ENCODE measurements at regions not wholly inside any gene's neighbourhood (a gene's known extent, or its start where the extent isn't known, plus 50 kb on each side); places are given as distances from the start of the nearest gene placed in this dataset.
"Not testable (repeated sequence)": the region's sequence is repeated elsewhere in the genome, so short reads cannot be mapped to it uniquely, and the experiment has no call there.

- Histone ChIP-seq H3K27ac (replicated peaks) (no peak overlapping the region), H3K27me3 (ENCODE audit: insufficient read depth, poor library complexity, severe bottlenecking) (no peaks in the 10 kb centered on the region), H3K4me3 (replicated peaks; ENCODE audit: insufficient read depth, low read length) (no peak overlapping the region)
- no peak for DNase-seq (ENCODE audit: low read depth in 1 of 2, low spot score in 1 of 2)
- TF ChIP-seq SPI1 (IDR thresholded peaks at IDR 0.05; ENCODE audit: borderline replicate concordance, low read depth) (no peak), GABPA (IDR thresholded peaks at IDR 0.05; ENCODE audit: low read depth) (no peak), CTCF (IDR thresholded peaks at IDR 0.05; ENCODE audit: insufficient read depth, low read length) (no peak), POLR2AphosphoS5 (IDR thresholded peaks at IDR 0.05; ENCODE audit: low read depth) (no peak)
- TF ChIP-seq, protein P1, sequence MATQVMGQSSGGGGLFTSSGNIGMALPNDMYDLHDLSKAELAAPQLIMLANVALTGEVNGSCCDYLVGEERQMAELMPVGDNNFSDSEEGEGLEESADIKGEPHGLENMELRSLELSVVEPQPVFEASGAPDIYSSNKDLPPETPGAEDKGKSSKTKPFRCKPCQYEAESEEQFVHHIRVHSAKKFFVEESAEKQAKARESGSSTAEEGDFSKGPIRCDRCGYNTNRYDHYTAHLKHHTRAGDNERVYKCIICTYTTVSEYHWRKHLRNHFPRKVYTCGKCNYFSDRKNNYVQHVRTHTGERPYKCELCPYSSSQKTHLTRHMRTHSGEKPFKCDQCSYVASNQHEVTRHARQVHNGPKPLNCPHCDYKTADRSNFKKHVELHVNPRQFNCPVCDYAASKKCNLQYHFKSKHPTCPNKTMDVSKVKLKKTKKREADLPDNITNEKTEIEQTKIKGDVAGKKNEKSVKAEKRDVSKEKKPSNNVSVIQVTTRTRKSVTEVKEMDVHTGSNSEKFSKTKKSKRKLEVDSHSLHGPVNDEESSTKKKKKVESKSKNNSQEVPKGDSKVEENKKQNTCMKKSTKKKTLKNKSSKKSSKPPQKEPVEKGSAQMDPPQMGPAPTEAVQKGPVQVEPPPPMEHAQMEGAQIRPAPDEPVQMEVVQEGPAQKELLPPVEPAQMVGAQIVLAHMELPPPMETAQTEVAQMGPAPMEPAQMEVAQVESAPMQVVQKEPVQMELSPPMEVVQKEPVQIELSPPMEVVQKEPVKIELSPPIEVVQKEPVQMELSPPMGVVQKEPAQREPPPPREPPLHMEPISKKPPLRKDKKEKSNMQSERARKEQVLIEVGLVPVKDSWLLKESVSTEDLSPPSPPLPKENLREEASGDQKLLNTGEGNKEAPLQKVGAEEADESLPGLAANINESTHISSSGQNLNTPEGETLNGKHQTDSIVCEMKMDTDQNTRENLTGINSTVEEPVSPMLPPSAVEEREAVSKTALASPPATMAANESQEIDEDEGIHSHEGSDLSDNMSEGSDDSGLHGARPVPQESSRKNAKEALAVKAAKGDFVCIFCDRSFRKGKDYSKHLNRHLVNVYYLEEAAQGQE (IDR thresholded peaks at IDR 0.05; ENCODE audit: insufficient replicate concordance, low read depth): no peak
Observed at GRCh38 chr2:33909945-33910695, 311.0 kb upstream of the FAM98A start.

DNA sequence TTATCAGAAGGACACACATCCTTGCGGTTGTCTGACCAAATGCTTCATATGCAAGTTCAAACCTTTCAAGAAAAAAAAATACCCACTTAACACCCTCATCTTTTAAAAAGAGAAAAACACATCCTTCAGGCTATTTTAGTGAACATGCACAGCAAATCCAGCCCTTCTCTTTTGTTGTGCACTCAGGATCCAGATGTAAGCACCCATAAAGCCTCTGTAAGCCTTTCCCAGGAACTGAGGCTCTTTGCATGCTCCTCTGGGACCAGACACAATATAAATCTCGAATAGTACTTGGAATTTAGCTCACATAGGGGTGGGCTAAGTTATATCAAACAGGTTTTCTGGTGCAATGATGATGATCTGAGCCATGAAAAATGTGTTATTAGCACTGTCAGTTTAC lies 308.8 kb upstream of the FAM98A start:
- Histone ChIP-seq H3K4me3 (replicated peaks; ENCODE audit: insufficient read depth, low read length) (no peak overlapping the region), H3K27me3 (ENCODE audit: insufficient read depth, poor library complexity, severe bottlenecking) (no peaks in the 10 kb centered on the region), H3K27ac (replicated peaks) (no peak overlapping the region)
- TF ChIP-seq SPI1 (IDR thresholded peaks at IDR 0.05; ENCODE audit: borderline replicate concordance, low read depth): no peak
- no peak for TF ChIP-seq POLR2AphosphoS5 (IDR thresholded peaks at IDR 0.05; ENCODE audit: low read depth)
- TF ChIP-seq GABPA (IDR thresholded peaks at IDR 0.05; ENCODE audit: low read depth): no peak
- no peak for DNase-seq (ENCODE audit: low read depth in 1 of 2, low spot score in 1 of 2)

DNA sequence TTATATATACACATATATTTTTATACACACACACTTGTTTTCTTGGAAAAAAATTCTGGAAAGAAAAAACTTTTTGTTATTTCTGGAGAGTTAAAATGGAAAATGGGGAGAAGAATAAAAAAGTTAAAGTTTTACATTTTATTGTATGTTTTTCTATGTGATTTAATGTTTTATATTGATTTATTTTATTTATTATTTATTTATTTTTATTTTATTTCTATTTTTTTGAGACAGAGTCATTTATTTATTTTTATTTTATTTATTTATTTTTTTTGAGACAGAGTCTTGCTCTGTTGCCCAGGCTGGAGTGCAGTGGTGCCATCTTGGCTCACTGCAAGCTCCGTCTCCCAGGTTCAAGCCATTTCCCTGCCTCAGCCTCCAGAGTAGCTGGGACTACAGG lies 307.0 kb upstream of the FAM98A start:
- not testable (repeated sequence) for H3K4me3 ChIP-seq (replicated peaks; ENCODE audit: insufficient read depth, low read length); H3K27ac ChIP-seq (replicated peaks); DNase-seq (ENCODE audit: low read depth in 1 of 2, low spot score in 1 of 2); H3K27me3 ChIP-seq (ENCODE audit: insufficient read depth, poor library complexity, severe bottlenecking)

DNA sequence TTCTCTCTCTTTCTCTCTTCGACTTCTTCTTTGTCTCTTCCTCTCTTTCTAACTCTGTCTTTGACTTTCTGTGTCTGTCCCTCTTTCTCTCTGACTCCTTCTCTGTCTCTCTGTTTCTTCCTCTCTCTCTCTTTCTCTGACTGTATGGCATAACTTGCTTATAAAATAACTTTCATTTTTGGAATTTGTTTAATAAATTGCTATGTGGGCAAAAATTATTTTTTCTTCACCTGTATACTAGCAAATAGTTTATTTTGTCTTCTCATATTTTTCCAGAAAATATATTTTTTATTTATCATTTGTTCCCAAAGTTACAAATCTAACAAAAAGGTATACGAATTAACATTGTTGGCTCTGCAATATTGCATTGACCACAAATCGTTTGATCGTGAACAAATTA lies 305.7 kb upstream of the FAM98A start:
- H3K27me3 ChIP-seq (ENCODE audit: insufficient read depth, poor library complexity, severe bottlenecking): no peaks in the 10 kb centered on the region
- no peak overlapping the region for H3K4me3 ChIP-seq (replicated peaks; ENCODE audit: insufficient read depth, low read length)
- H3K27ac ChIP-seq (replicated peaks): no peak overlapping the region
- TF ChIP-seq SPI1 (IDR thresholded peaks at IDR 0.05; ENCODE audit: borderline replicate concordance, low read depth): no peak
- TF ChIP-seq, protein P1 (IDR thresholded peaks at IDR 0.05; ENCODE audit: insufficient replicate concordance, low read depth): no peak
- no peak for TF ChIP-seq CTCF (IDR thresholded peaks at IDR 0.05; ENCODE audit: insufficient read depth, low read length)
- no peak for TF ChIP-seq GABPA (IDR thresholded peaks at IDR 0.05; ENCODE audit: low read depth)
- no peak for TF ChIP-seq POLR2AphosphoS5 (IDR thresholded peaks at IDR 0.05; ENCODE audit: low read depth)
- no peak for DNase-seq (ENCODE audit: low read depth in 1 of 2, low spot score in 1 of 2)

DNA sequence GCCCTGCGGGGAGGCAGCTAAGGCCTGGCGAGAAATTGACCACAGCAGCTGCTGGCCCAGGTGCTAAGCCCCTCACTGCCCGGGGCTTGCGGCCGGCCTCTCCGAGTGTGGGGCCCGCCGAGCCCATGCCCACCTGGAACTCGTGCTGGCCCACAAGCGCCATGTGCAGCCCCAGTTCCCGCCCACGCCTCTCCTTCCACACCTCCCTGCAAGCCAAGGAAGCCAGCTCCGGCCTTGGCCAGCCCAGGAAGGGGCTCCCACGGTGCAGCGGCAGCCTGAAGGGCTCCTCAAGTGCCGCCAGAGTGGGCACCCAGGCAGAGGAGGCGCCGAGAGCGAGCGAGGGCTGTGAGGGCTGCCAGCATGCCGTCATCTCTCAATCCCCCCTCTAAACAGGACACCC lies 304.6 kb upstream of the FAM98A start:
- TF ChIP-seq POLR2AphosphoS5 (IDR thresholded peaks at IDR 0.05; ENCODE audit: low read depth) (no peak), GABPA (IDR thresholded peaks at IDR 0.05; ENCODE audit: low read depth) (no peak), CTCF (IDR thresholded peaks at IDR 0.05; ENCODE audit: insufficient read depth, low read length) (no peak), SPI1 (IDR thresholded peaks at IDR 0.05; ENCODE audit: borderline replicate concordance, low read depth) (no peak)
- TF ChIP-seq, protein P1 (IDR thresholded peaks at IDR 0.05; ENCODE audit: insufficient replicate concordance, low read depth): no peak
- no peak overlapping the region for H3K4me3 ChIP-seq (replicated peaks; ENCODE audit: insufficient read depth, low read length)
- no peak overlapping the region for H3K27ac ChIP-seq (replicated peaks)
- no peaks in the 10 kb centered on the region for H3K27me3 ChIP-seq (ENCODE audit: insufficient read depth, poor library complexity, severe bottlenecking)
- no peak for DNase-seq (ENCODE audit: low read depth in 1 of 2, low spot score in 1 of 2)

Data from HL-60 (cell line).